AG04450 (cell line): ENCODE measurements at regions not wholly inside any gene's neighbourhood (a gene's known extent, or its start where the extent isn't known, plus 50 kb on each side); places are given as distances from the start of the nearest gene placed in this dataset.
"Not testable (repeated sequence)": the region's sequence is repeated elsewhere in the genome, so short reads cannot be mapped to it uniquely, and the experiment has no call there.

Experiments
- CTCF ChIA-PET: fragments of 300-600, 350-600 bp; formaldehyde crosslinking; extraction: SDS; loops from one replicate; lab custom pipeline; 2022; ENCODE audit warnings: antibody characterized with exemption, inconsistent platforms; lab: Charles Lee
- POLR2A ChIA-PET: fragments of 350-600 bp; formaldehyde crosslinking; extraction: SDS; loops from one replicate; lab custom pipeline; 2021; ENCODE audit warnings: antibody characterized with exemption, inconsistent platforms; lab: Yijun Ruan, JAX
- DNase-seq: peaks from one replicate; pipeline ENCODE4 v3.0.0-alpha.2; 2011; ENCODE audit warnings: low read depth, low spot score
- H3K27ac ChIP-seq: one replicate; pipeline ENCODE4 v1.5.1; 2012; ENCODE audit warnings: low read depth, low read length, control low read depth
- H3K27me3 ChIP-seq: one replicate; pipeline ENCODE4 v1.6.0; 2012; ENCODE audit warnings: low read length; ENCODE audit not compliant: control insufficient read depth, insufficient read depth
- H3K4me3 ChIP-seq: 2 replicates; pipeline ENCODE4 v1.5.1; 2011; ENCODE audit warnings: mild to moderate bottlenecking, low read depth, low read length, control low read depth
- H3K9me3 ChIP-seq: 2 replicates; pipeline ENCODE4 v1.5.1; 2012; ENCODE audit warnings: low read length; ENCODE audit not compliant: control insufficient read depth, insufficient read depth
- CTCF ChIP-seq: IDR thresholded peaks from 2 replicates; pipeline ENCODE4 v1.5.1; 2011; ENCODE audit warnings: low read depth, low read length, control low read depth, inconsistent platforms

DNA sequence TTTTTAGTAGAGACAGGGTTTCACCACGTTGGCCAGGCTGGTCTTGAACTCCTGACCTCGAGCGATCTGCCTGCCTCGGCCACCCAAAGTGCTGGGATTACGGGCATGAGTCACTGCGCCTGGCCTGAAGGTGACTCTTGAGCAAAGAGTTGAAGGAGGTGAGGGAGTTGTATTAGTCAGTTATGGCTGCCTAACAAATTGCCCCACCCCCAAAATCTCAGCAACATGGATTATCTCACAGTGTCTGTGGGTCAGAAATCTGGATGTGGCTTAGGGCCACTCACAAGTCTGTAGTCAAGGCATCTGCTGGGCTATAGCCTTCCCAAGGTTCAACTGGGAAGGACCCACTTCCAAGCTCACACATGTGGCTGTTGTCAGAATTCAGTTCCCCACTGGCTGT, 52.8 kb upstream of the ADGRE5 start:
- no peak for TF ChIP-seq CTCF
- CTCF ChIA-PET, result no interaction called here
- DNase-seq, result no peak
- H3K27me3 ChIP-seq, result no peaks in the 10 kb centered on the region
- no peak overlapping the region for H3K27ac ChIP-seq
- POLR2A ChIA-PET, result interaction anchor here (0.7 kb wide), 1 partner anchor 34 kb away, joined by 7 read pairs; no protein-coding TSS in a partner anchor
- H3K4me3 ChIP-seq, result no peak overlapping the region
- no peaks in the 10 kb centered on the region; the same call in 1 of the 2 replicates for H3K9me3 ChIP-seq

DNA sequence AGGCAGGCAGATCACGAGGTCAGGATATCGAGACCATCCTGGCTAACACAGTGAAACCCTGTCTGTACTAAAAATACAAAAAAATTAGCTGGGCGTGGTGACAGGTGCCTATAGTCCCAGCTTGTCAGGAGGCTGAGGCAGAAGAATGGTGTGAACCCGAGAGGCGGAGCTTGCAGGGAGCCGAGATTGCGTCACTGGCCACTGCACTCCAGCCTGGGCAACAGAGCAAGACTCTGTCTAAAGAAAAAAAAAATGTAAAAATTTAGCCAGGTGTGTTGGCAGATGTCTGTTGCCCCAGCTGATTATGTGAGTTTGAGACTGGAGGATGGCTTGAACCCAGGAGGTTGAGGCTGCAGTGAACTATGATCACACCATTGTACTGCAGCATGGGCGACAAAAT, 54.2 kb upstream of the ADGRE5 start:
- H3K4me3 ChIP-seq, DNase-seq, H3K27ac ChIP-seq, H3K27me3 ChIP-seq, H3K9me3 ChIP-seq, POLR2A ChIA-PET, CTCF ChIA-PET: not testable (repeated sequence)

GRCh38 chr19:14325863-14326262, 55.4 kb upstream of the ADGRE5 start:
- H3K9me3 ChIP-seq, result no peaks in the 10 kb centered on the region; the same call in 1 of the 2 replicates
- TF ChIP-seq CTCF, result no peak
- no peak overlapping the region for H3K4me3 ChIP-seq
- DNase-seq, result no peak
- H3K27me3 ChIP-seq, result no peaks in the 10 kb centered on the region
- ChIA-PET POLR2A (no interaction called here), CTCF (interaction anchor here (0.6 kb wide), 1 partner anchor 50 kb away, joined by 6 read pairs; no protein-coding TSS in a partner anchor)
- no peak overlapping the region for H3K27ac ChIP-seq

- peaks cover 3% of the 10 kb centered on the region for H3K9me3 ChIP-seq
- H3K4me3 ChIP-seq, result no peak overlapping the region
- no peak for TF ChIP-seq CTCF
- ChIA-PET CTCF (interaction anchor here (0.6 kb wide), 1 partner anchor 130 kb away, joined by 4 read pairs; no protein-coding TSS in a partner anchor), POLR2A (no interaction called here)
- DNase-seq, result no peak
- H3K27ac ChIP-seq, result no peak overlapping the region
- H3K27me3 ChIP-seq, result no peaks in the 10 kb centered on the region
Observed at GRCh38 chr19:14325134-14325533, 56.1 kb upstream of the ADGRE5 start.

- peaks cover 6% of the 10 kb centered on the region; the same call in 1 of the 2 replicates for H3K9me3 ChIP-seq
- H3K27ac ChIP-seq, result no peak overlapping the region
- POLR2A ChIA-PET, result no interaction called here
- no peaks in the 10 kb centered on the region for H3K27me3 ChIP-seq
- no peak overlapping the region for H3K4me3 ChIP-seq
- TF ChIP-seq CTCF, result no peak
- CTCF ChIA-PET, result no interaction called here
- DNase-seq, result no peak
Observed at GRCh38 chr19:14322889-14323463, 58.3 kb upstream of the ADGRE5 start.
